Fibroblast of lung (primary cell): ENCODE measurements at regions not wholly inside any gene's neighbourhood (a gene's known extent, or its start where the extent isn't known, plus 50 kb on each side); places are given as distances from the start of the nearest gene placed in this dataset.
A peak's percentile ranks its signal among the peaks of the same experiment; 100 is the strongest.

Source experiments
- DNase-seq, 2 donors: peaks; one replicate each; pipeline versions ENCODE4 v3.0.0 to v3.0.0-alpha.2; 2010; ENCODE audit warnings: low read depth in 2 of 2
- H2AFZ ChIP-seq: 2 replicates; pipeline ENCODE4 v1.5.1; 2012; ENCODE audit warnings: low read length, control low read depth, inconsistent platforms
- H3K27ac ChIP-seq: 2 replicates; pipeline ENCODE4 v1.5.1; 2011; ENCODE audit warnings: low read length, control low read depth; ENCODE audit not compliant: insufficient read depth
- H3K27me3 ChIP-seq: 2 replicates; pipeline ENCODE4 v1.5.1; 2011; ENCODE audit warnings: mild to moderate bottlenecking, low read length; ENCODE audit not compliant: control insufficient read depth, insufficient read depth
- H3K36me3 ChIP-seq: 2 replicates; pipeline ENCODE4 v1.5.1; 2011; ENCODE audit warnings: low read length; ENCODE audit not compliant: control insufficient read depth, insufficient read depth
- H3K4me1 ChIP-seq: 2 replicates; pipeline ENCODE4 v1.5.1; 2011; ENCODE audit warnings: low read length; ENCODE audit not compliant: control insufficient read depth, insufficient read depth; ENCODE audit errors: extremely low read depth
- H3K4me2 ChIP-seq: 2 replicates; pipeline ENCODE4 v1.5.1; 2011; ENCODE audit warnings: low read length, control low read depth; ENCODE audit not compliant: insufficient read depth; ENCODE audit errors: extremely low read depth
- H3K4me3 ChIP-seq, 4 experiments: fragments of 200-600 bp in 1 of 4; sonication (generic) in 1 of 4; replicated peaks in 1 of 4; 2 replicates each; pipeline ENCODE4 v1.5.1; 2011 to 2016; ENCODE audit warnings: low read length in 4 of 4, low read depth in 3 of 4, mild to moderate bottlenecking in 3 of 4, control low read depth in 2 of 4, inconsistent platforms in 1 of 4, mixed read lengths in 1 of 4; ENCODE audit not compliant: insufficient read depth in 1 of 4; ENCODE audit errors: control extremely low read depth in 1 of 4
- H3K79me2 ChIP-seq: 2 replicates; pipeline ENCODE4 v1.5.1; 2012; ENCODE audit warnings: mild to moderate bottlenecking, low read length, inconsistent platforms; ENCODE audit not compliant: control insufficient read depth, insufficient read depth
- H3K9ac ChIP-seq: 2 replicates; pipeline ENCODE4 v1.5.1; 2011; ENCODE audit warnings: mild to moderate bottlenecking, low read length, control low read depth; ENCODE audit not compliant: insufficient read depth
- H3K9me3 ChIP-seq: 2 replicates; pipeline ENCODE4 v1.5.1; 2012; ENCODE audit warnings: low read depth, low read length; ENCODE audit not compliant: control insufficient read depth, insufficient read depth
- H4K20me1 ChIP-seq: 2 replicates; pipeline ENCODE4 v1.5.1; 2011; ENCODE audit warnings: low read length; ENCODE audit not compliant: control insufficient read depth, insufficient read depth; ENCODE audit errors: extremely low read depth
- EZH2 ChIP-seq: IDR thresholded peaks from 2 replicates; pipeline ENCODE4 v1.5.1; 2012; ENCODE audit warnings: low read length, control low read depth, mild to moderate bottlenecking; ENCODE audit errors: missing control alignments
- TF ChIP-seq, protein P1 (sequence below), 2 donors: IDR thresholded peaks in 1 of 2; conservative IDR thresholded peaks in 1 of 2; 1 replicate in 1 of 2; 2 replicates in 1 of 2; pipeline ENCODE4 v1.5.1; 2011 to 2012; ENCODE audit warnings: low read length in 2 of 2, control low read depth in 1 of 2, inconsistent platforms in 1 of 2, low read depth in 1 of 2, mild to moderate bottlenecking in 1 of 2

GRCh38 chr4:30416547-30416946 lies 303.6 kb upstream of the PCDH7 start:
- Histone ChIP-seq H3K9me3 (no peaks in the 10 kb centered on the region), H3K27ac (no peak overlapping the region), H3K4me3 (no peak overlapping the region), H3K36me3 (no peaks in the 10 kb centered on the region), H3K4me2 (no peak overlapping the region), H4K20me1 (no peaks in the 10 kb centered on the region), H3K4me1 (no peaks in the 10 kb centered on the region), H3K9ac (no peak overlapping the region), H2AFZ (no peak overlapping the region), H3K79me2 (no peaks in the 10 kb centered on the region), H3K27me3 (no peaks in the 10 kb centered on the region)
- TF ChIP-seq, protein P1, sequence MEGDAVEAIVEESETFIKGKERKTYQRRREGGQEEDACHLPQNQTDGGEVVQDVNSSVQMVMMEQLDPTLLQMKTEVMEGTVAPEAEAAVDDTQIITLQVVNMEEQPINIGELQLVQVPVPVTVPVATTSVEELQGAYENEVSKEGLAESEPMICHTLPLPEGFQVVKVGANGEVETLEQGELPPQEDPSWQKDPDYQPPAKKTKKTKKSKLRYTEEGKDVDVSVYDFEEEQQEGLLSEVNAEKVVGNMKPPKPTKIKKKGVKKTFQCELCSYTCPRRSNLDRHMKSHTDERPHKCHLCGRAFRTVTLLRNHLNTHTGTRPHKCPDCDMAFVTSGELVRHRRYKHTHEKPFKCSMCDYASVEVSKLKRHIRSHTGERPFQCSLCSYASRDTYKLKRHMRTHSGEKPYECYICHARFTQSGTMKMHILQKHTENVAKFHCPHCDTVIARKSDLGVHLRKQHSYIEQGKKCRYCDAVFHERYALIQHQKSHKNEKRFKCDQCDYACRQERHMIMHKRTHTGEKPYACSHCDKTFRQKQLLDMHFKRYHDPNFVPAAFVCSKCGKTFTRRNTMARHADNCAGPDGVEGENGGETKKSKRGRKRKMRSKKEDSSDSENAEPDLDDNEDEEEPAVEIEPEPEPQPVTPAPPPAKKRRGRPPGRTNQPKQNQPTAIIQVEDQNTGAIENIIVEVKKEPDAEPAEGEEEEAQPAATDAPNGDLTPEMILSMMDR (conservative IDR thresholded peaks at IDR 0.05 in 1 of 2, IDR thresholded peaks at IDR 0.05 in 1 of 2; ENCODE audit: low read depth in 1 of 2, low read length in 2 of 2) = no peak
- no peak for TF ChIP-seq EZH2
- no peak for DNase-seq

- H3K27me3 ChIP-seq = no peaks in the 10 kb centered on the region
- no peaks in the 10 kb centered on the region for H3K36me3 ChIP-seq
- no peak overlapping the region for H3K27ac ChIP-seq
- no peak for DNase-seq
- no peak overlapping the region for H2AFZ ChIP-seq
- no peaks in the 10 kb centered on the region for H4K20me1 ChIP-seq
- no peak overlapping the region for H3K9ac ChIP-seq
- TF ChIP-seq EZH2 = no peak
- no peaks in the 10 kb centered on the region for H3K79me2 ChIP-seq
- H3K9me3 ChIP-seq = no peaks in the 10 kb centered on the region
- no peak overlapping the region for H3K4me3 ChIP-seq
- no peak overlapping the region for H3K4me2 ChIP-seq
- no peaks in the 10 kb centered on the region for H3K4me1 ChIP-seq
Observed at GRCh38 chr4:30427932-30428331, 292.2 kb upstream of the PCDH7 start.

DNA sequence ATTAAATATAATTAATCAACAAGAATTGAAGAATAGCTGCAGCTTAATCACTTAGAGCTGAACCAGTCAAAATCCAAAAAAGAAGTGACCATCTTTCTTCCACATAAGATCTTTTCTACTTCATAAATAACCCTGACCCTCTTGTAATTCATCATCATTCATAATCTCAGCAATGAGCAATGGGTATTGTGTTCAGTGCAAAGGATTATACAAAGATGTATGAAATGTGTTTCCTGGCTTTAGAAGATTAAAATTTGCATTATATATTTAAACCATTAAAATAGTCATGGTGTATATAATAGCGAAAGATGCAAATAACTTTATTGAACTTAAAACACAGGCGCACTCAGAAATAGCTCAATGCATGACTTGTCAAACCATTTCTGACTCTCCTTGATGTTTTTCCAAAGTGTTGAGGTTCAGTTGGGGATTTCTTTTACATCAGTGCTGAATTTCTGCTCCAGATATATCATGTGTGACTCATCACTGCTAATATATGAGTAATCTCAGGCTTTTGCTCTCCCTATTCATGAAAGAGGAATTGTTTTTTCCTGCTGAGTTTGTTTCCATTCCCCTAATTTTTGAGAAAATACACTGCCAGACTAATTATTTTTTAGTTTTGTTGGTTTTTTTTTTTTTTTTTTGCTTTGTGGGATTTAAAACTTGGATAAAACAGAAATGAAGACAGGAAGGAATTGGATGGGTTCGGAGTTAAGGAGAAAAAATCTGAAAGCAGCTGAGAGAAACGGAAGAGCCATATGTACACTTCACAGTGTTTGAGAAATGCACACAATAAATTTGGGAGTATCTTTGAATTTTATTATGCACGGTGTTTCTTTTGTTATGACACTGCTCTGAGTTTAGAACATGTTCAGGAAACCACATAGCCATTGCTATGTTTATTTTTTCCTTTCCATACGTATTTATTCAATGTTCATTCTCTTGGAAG lies 290.1 kb upstream of the PCDH7 start:
- no peaks in the 10 kb centered on the region for H3K9me3 ChIP-seq
- no peaks in the 10 kb centered on the region for H3K36me3 ChIP-seq
- DNase-seq = peak; percentile 85 to 90
- H3K9ac ChIP-seq = no peak overlapping the region
- no peak for TF ChIP-seq EZH2
- TF ChIP-seq, protein P1 (conservative IDR thresholded peaks at IDR 0.05 in 1 of 2, IDR thresholded peaks at IDR 0.05 in 1 of 2; ENCODE audit: low read depth in 1 of 2, low read length in 2 of 2) = no peak
- H3K4me3 ChIP-seq = no peak overlapping the region
- H3K79me2 ChIP-seq = no peaks in the 10 kb centered on the region
- no peak overlapping the region for H3K4me2 ChIP-seq
- H3K27me3 ChIP-seq = no peaks in the 10 kb centered on the region
- H3K4me1 ChIP-seq = no peaks in the 10 kb centered on the region
- no peak overlapping the region for H2AFZ ChIP-seq
- H4K20me1 ChIP-seq = no peaks in the 10 kb centered on the region
- H3K27ac ChIP-seq = no peak overlapping the region
